ENCODE measurements at regions not wholly inside any gene's neighbourhood (a gene's known extent, or its start where the extent isn't known, plus 50 kb on each side); places are given as distances from the start of the nearest gene placed in this dataset.

DNA sequence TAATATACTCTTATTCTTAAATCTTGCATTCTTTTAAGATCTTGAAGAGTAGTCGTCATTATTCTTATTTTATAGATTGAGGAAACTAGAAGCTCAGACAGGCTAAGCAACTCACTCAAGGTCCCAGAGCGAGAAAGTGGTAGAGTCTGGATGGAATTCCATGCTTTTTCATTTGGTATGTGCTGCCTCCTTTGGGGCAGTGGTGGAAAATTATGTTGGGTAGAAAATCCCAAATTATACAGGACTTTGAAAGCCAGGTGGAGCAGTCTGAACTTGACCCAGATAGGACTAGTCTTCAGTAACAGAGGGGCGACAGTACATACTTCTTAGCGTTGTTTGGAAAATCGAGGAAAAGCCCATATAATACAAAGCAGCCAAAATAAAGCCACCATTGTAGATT, 205.6 kb downstream of the ATG4C start:
- DNase-seq: peak; percentile 2

DNA sequence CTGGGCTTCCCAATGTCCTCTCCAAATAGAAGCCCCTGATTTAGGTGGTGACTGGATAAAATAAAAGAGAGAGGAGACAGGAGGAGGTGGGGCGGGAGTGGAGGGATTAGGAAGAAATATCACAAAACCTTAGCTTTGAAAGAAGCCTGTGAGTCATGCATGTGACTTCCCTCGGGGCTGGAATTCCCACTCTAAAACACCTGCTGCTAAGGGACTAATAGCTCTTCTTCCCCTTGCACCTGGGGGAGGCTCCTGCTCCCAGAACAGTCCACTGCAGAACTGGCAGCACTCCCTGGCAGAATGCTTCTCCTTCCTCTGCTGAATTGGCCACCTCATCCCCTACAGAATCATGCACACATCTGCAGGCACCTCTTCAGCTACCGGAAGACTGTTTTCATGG, 207.2 kb downstream of the ATG4C start:
- DNase-seq: no peak

DNA sequence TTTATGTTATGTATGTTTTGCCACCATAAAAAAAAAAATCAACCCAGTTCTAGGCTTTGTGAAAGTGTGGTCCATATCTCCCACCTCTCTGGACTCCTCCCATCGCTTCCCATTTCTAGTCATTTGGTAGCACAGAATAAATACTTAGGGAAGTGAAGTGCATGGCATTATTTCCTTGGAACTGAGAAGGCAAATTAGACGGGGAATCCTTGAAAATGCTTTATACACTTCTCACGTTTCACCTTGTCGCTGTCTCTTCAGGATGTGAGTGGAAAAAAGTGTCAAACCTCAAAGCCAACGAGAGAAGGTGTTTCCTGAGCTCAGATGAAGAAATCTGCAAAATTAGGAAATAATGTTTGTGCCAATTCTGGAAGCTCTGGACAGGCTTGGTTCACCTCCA, 209.9 kb downstream of the ATG4C start:
- no peak for DNase-seq

DNA sequence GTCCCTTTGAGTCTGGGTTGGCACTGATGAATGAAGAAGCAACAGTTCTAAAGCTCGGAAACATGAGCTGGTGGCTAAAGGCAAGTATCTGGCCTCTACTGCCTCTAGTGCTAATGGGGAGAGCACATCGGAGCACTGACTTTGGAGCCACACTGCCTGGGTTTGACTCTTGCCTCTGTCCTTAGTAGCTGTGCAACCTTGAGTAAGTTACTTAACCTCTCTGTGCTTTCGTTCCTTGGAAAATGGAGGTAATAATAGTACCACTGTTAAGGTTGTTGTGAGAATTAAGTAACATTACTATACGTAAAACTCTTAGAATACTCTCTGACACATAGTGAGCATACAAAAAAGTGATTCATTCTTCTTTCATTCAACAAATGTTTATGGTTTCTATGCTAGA, 211.2 kb downstream of the ATG4C start:
- no peak for DNase-seq

DNA sequence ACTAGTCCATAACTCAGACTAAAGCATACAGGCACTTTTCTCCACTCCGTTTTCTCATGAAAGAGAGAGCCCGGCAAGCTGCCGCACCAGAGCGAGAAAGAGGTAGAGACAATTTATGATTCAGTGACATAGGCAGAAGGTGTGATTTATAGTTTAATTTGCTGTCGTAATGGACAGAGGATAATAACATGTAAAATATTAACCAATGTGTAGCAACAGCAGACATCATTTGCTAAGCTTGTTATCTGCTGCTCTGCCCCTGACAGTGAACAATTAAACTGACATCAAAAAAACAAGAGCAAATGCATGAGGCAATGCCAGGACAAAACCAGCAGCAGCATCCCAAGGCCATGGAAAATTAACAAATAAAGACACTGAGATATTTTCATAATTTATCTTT, 214.0 kb downstream of the ATG4C start:
- DNase-seq: no peak

DNA sequence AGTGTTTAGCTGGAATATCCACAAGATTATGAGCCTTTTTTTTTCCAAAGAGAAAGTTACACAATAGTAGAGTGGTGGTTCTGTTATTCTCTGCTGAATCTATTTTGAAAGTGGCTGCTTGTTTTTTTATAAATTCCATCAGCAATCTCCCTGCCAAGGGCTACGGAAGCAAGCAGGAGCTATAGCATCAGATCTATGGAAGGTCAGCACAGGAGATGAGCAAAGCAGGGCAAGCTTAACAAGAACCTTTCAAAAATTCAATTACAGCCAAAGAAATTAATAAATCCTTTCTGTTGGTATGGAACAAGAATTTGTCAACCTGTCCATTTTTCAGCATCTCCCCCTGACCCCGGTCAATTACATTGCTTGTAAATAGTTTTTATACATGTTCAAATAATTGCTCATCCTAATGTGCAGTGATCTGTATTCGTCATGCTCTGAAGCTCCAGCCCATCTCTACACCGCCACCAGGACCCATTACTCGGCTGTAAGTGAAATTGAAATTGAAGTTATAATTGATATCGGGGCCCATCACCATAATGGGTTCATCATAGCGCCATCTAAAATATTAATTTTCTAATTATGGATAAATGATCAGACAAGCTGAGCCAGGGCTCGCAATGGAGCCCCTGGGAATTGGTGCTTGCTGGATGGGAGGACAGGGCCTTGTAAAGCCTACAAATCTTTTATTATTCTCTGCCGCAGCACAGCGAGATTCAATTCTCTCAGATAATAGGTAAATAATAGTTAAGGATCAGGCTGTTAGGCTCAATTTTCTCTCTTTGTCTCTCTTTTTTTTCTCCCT, 215.1 kb downstream of the ATG4C start:
- no peak for DNase-seq

DNA sequence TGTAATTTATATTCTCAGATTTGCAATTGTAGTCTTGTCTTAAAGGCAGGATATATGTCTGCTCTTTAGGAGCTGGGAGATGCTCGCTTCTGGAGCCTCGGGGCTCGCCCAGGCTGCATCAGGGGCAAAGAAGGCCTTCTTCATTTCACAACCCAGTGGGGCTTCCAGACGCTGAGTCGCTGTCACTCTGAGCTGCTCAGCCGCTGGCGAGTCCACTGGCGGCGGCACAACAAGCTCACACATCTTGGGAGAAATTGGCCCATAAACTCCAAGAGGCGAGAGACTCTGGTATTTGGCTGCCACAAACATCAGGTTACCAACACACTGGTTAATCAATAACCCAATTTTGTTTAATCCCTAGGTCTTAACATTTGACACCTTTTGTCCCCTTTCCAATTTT, 216.6 kb downstream of the ATG4C start:
- no peak for DNase-seq

DNA sequence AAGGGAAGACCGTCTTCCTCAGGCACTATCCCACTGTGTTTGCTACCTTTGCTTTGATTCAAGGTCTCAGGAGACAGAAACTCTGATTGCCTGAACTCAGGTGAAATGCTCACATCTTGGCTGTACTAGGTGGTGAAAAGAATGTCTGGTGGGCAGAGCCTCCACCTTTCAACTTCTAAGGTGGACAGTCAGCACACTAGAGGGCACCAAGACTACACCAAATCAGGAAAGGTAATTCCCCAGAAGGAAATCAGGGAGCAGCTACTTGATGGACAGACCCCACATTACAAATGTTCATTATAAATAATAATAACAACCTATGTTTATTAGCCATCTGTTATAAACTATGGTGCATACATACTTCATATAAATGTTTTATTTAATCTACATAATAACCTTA, 220.9 kb downstream of the ATG4C start:
- no peak for DNase-seq

DNA sequence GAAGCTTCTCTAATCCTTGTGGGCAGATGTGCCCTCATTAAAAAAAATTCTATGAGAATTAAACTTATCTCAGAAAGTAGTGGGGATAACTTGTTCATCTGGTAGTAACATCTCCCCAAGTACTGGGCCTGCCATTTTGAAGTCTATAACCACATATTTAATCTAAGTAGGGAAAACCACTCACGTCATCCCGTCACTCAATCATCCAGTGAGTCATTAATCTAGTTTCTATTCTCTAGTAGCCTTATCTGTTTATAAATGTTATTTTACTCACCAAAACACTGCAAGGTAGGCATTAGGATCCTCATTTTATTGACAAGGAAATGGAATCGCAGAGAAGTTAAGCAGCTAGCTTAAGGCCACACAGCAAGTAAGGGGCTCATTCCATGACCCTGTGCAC, 221.9 kb downstream of the ATG4C start:
- no peak for DNase-seq

DNA sequence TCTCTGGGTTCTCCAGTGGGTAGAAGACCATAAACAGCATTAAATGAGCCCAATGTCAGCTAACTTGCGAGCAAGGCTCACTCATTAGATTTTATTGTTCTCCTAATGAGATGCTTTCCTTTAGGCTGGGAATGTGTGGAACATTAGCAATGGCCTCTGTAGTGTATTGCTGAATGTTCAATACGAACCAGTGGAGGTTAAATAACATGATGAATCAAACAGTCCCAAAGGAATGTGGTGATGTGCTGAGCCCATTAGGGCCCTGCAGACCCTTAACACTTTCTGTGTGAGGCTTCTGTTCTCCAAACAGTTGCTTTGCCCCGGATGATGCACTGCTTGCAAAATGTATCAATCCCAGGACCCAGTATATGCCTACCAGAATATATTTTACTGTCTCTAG, 225.5 kb downstream of the ATG4C start:
- no peak for DNase-seq

DNA sequence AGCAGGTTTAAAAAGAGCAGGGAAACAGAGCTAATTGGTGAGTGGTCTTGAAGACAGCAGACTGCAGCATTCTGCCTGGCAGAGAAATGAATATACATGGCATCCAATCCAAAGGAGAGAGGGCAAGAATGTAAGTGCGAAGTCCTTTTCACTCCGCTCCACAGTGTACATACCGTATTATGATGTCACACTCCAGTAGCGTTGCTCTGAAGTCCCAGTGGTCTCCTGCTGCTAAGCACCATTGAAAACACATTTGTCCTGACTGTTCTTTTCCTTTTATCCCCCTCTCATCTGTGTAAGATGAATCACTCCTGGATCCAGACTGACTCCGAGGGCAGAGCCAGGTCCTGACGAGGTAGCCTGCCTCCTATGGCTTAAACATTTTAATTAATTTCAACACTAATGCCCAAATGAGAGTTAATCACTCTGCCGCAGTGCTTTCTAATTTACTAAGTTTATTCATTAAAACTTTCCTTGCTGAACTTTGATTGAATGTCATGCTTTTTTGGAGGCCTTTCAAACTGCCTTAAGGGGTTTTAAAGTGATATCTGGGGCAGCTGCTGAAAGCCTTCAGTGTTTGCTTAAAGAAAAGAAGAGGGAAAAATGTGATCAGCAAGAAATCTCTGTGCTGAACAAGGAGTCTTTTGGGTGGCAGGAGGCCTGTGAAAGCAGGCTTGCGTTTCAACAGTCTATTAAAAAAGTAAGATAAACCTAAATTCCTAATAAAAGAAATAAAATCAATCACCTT, 227.2 kb downstream of the ATG4C start:
- DNase-seq: peak; percentile 2

DNA sequence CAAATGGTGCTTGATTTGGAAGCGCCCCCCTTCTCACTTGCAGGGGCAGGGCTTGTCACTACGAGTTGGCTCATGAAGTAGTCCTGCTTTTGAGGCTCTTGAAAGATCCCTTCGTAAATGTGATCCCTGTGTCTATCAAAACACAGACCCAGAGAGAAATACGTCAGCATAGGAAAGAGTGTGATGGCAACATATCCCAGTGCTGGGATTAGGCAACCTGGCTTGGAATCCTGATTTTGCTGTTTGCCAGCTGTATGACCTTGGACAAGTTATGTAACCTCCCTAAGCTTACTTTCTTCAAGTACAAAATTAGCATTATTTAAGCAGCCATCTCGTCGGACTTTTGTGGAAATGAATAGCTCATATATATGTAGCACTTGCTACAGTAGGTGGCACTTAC, 228.4 kb downstream of the ATG4C start:
- DNase-seq: no peak

DNA sequence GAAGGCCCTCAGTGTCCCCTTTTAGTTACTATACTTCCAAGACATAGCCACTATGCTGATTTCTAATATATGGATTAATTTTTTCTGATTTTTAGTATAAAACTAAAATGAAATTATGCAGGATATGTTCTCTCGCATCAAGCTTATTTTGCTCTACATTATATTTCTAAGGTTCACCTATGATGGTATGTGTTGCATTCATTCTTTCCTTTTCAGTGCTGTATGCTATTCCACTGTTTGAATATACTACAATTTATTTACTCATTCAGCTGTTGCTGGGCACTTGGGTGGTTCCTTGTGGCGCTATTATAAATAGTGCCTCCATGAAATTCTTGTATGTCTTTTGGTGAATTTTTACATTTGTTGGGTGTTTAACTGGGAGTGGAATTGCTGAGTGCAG, 230.3 kb downstream of the ATG4C start:
- no peak for DNase-seq

DNA sequence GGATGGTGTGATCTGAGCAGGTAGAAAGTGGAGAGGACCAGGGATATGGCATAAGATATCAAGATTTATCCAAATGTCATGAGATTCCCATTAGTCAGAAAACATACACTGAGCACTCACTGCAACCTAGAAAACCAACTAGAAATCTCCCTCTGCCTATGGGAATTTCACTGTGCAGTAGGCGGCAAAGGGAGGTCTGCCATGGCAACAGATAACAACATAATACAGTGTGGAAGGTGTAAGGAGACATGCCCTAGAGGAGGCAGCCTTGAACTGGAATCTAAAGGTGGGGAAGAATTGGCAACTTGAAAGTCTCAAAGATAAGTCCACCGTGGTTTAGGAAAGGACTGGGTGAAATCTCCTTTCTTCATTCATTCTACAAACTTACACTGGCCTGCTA, 238.4 kb downstream of the ATG4C start:
- no peak for DNase-seq

DNA sequence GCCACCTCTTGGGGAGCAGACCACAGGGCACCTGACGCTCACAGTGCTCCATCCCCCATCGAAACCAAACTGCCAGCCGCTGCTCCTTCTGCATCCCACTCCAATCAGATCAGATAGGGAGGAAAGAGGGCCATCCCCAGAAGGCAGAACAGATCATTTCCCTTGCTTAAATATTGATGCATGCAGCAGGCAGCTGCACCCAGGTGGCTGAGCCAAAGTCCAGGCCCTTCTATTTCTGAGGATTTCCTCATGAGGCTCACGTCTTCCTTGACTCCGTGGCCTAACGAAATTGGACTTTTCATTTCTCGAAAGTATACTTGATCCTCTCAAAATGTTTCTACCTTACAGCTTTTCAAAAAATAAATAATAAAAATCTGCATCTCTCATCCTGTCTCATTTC, 239.2 kb downstream of the ATG4C start:
- no peak for DNase-seq

DNA sequence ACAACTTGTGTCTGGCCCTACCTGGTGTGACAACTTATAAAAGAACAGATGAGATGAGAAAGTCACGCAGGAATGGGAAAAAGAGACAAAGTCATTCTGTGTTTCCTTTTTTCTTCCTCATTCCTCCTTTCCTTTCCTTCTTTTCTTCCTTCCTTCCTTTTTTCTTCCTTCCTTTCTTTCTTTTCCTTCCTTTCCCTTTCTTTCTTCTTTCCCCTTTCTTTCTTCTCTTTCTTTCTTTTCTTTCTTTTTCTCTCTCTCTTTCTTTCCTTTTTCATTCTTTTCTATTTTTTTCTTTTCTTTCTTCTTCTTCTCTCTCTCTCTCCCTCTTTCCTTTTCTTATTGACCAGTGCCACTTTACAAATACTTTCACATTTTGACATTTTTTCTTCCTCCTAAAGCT, 239.7 kb downstream of the ATG4C start:
- no peak for DNase-seq

DNA sequence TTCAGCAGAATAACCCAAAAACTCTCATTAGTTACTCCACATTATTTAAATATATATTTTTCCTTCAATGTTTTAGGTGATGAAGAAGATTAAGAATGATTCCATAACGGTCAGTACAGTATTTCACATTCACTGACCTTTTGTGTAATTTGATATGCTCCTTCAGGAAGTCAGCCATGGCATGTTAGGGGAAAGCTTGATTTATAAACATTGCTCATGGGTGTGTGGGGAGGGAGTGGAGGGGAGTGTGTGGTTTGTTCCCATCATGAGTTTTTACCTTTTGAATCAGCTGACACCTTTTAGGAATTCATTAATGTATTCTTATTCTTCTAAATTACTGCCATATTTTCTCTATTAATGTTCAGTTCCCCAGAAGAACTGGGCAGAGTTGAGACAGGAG, 240.2 kb downstream of the ATG4C start:
- DNase-seq: no peak

DNA sequence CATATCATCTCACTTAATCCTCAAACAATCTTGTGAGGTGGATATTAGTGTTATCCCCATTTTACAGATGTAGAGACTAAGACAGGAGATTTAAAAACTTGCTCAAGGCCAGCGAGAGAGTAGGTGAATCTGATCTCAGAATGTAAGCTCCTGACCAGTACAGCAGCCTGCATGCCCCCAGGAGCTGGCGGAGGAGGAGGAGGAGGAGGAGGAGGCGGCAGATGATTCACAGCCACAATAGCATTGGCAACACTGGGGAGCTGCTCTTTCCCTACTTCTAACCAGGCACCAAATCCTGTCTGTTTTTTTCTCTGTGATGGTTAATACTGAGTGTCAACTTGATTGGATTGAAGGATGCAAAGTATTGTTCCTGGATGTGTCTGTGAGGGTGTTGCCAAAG, 243.2 kb downstream of the ATG4C start:
- DNase-seq: no peak

DNA sequence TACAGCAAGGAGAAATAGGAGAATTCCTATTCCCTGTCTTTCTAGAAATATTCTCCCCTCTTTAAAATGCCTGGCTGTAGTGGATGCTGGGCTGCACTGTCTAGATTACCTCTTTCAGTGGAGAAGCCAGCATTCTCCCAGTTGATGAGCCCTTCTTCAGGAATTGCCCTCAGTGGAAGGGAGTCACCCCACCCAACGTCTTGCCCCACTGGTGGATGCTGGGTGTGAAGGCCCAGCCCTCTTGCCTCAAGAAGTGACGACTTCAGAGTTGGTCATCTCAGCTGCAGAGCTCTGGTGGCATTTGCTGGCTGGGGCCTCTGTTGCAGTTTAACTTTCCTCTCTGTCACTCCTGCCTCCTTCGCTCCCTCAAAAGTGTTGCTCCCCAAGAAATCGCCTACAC, 248.2 kb downstream of the ATG4C start:
- DNase-seq: no peak

DNA sequence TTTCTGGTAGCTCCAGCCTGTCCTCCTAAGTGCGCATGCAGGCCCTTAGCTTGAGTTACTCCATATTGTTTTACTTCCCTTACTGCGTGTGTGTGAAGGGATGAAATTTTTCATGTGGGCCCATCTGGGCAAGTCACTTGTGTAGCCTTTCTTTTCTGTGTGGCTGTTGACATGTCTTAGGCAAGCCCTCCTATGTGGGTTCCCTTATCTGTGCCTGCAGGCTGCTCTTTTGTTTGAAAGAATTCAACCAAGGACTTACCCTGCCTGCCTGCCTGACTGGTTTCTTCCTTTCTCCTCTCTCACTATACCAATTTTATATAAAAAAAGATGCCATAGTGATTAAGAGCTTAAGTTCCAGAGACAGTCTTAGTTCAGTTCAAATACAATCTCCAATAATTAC, 249.3 kb downstream of the ATG4C start:
- DNase-seq: no peak

DNA sequence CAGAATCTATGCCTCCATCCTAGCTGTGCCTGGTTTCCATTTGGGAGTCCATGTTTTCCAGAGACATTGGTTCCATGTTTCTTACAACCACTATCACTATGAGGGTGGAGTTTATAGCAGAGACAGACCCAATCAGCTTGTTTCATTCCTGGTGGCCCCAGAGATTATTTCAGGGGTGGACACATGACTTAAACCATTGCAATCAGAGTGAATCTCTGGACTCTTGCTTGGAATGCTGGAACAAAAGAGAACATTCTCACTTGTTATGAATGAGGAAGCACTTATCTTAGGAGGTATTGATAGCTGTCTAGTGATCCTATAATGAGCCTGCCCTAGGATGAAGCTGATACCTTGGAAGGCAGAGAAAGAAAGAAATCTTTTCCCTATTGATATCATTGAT, 250.3 kb downstream of the ATG4C start:
- no peak for DNase-seq

DNA sequence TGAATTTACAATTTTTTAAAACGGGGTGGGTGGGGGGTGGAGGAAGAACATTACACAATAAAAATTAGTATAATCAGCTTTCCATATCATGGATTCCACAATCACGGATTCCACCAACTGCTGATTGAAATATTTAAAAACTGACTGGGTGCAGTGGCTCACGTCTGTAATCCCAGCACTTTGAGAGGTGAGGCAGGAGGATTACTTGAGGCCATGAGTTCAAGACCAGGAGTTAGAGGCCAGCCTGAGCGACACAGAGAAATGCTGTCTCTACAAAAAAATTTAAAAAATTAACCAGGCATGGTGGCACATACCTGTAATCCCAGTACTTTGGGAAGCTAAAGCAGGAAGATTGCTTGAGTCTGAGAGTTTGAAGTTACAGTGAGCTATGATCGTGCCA, 254.7 kb downstream of the ATG4C start:
- no peak for DNase-seq

DNA sequence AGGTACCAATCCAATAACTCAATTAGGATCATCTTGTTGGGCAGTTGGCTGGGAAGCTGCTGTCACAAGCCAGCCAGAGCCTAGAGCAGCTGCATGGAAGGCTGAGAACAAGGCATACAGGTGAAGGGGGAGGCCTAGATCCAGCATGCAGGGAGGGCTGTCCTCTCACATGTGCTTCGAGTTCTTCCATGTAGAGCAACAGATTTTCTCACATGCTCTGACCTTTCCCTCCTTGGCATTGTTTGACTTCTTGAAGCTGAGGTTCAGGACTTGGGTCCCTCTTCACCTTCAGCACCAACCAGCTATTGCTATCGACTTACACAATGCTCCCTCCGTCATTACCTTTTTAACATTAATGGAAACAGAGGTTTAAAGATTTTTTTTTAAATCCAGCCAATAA, 257.7 kb downstream of the ATG4C start:
- DNase-seq: no peak

DNA sequence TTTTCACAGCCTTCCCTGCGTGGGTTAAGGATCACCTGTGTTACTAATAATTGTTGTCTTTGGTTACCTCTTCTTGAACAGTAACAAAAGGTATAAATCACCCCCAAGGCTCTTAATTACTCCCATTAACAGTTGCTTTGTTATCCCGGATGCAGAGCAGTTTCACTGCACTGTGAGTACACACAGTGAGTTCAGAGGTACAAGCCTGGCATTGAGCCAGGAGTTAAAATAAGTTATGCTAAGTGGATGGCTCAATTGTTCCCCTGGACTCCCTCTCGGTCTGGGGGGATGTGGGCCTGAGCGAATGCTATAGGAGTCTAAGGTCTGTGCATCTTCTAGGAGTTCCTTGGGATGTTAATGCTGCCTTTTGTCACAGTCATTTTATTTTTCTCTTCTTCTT, 258.3 kb downstream of the ATG4C start:
- DNase-seq: no peak

DNA sequence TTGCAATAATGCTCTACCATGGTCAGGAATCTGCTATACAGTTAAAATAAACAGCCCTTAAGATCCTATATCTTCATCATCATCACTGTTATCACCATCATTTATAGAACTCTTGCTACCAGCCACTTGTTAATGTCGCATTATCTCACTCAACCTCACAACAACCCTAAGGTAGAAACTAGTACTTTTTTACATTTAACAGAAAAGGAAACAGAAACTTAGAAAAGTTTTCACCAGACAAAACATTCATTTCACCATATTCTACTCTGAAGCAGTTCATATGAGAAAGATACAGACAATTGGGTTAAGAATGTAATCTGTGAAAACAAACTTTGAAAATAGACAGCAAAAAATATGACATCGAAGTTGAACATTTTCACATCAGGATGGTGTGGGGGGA, 262.6 kb downstream of the ATG4C start:
- no peak for DNase-seq

Measured in NCI-H1092 treated with DMSO at 0.1 percent for 48 hours (cell line).